ENCODE measurements at regions not wholly inside any gene's neighbourhood (a gene's known extent, or its start where the extent isn't known, plus 50 kb on each side); places are given as distances from the start of the nearest gene placed in this dataset.

DNA sequence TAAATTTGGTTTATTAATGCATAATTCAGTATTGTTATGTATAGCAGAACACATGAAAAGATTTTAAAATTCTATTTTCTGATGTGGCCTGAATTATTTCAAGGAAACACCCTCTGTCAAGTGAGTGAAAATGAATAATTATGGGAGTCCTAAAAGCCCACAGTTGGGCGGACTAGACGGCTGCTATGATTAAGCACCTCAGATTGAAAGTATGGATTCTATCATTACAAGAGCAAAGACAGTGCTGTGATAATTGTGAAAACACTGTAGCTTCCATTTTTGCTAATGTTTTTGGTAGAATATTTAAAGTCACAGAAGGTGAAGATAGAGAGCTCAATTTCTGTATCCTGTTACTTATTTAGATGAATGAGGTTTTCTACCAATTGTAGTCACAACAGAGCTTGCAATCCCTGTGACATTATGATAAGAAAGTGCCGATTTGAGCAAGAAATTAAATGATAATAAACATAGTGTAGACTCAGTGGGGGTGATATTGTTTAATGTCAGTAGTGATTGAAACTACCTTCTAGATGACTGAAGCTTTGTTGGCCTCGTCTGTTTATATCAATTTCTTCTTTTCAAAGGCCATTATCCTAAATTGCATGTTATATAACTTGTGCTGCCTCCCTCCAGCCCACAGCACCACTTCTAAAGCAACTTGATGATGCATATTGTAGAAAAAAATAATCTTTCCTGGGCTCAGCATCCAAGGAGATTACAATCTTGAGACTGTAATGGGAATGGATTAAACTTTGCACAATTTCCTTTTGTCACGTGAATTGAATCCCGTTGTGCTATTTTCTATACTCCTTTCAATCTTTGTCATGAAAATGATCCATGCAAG, 359.8 kb downstream of the BTG1 start:
- TF ChIP-seq, protein P1, sequence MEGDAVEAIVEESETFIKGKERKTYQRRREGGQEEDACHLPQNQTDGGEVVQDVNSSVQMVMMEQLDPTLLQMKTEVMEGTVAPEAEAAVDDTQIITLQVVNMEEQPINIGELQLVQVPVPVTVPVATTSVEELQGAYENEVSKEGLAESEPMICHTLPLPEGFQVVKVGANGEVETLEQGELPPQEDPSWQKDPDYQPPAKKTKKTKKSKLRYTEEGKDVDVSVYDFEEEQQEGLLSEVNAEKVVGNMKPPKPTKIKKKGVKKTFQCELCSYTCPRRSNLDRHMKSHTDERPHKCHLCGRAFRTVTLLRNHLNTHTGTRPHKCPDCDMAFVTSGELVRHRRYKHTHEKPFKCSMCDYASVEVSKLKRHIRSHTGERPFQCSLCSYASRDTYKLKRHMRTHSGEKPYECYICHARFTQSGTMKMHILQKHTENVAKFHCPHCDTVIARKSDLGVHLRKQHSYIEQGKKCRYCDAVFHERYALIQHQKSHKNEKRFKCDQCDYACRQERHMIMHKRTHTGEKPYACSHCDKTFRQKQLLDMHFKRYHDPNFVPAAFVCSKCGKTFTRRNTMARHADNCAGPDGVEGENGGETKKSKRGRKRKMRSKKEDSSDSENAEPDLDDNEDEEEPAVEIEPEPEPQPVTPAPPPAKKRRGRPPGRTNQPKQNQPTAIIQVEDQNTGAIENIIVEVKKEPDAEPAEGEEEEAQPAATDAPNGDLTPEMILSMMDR (conservative IDR thresholded peaks at IDR 0.05; ENCODE audit: low read depth, low read length): no peak
- no peak for TF ChIP-seq EZH2 (IDR thresholded peaks at IDR 0.05; ENCODE audit: borderline replicate concordance, low read depth, low read length, poor library complexity, severe bottlenecking)

Data from A673 (cell line).